HUDEP-2 (cell line): ENCODE measurements at regions not wholly inside any gene's neighbourhood (a gene's known extent, or its start where the extent isn't known, plus 50 kb on each side); places are given as distances from the start of the nearest gene placed in this dataset.

ENCODE experiments used
- DNase-seq, 76 experiments: peaks; one replicate each; lab custom pipeline; 2025; ENCODE audit not compliant: unreplicated experiment in 76 of 76; lab: John Stamatoyannopoulos, UW

- DNase-seq = no peak
Observed at GRCh38 chr6:98747960-98748359, 86.4 kb upstream of the POU3F2 start.

DNA sequence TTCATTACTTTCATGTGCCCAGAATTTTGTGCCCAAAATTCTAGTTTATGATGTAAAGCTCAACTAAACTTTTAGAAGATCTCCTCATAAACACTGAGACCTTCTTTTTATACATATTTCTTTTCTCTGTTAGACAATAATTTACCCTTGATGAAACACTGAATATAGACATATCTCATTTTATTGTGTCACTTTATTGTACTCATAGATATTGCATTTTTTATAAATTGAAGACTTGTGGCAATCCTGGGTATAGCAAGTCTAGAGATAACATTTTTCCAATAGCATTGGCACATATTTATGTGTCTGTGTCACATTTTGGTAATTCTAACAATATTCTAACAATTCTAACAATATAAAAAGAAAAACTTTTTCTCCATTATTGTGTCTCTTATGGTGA lies 74.9 kb upstream of the POU3F2 start:
- no peak for DNase-seq

DNA sequence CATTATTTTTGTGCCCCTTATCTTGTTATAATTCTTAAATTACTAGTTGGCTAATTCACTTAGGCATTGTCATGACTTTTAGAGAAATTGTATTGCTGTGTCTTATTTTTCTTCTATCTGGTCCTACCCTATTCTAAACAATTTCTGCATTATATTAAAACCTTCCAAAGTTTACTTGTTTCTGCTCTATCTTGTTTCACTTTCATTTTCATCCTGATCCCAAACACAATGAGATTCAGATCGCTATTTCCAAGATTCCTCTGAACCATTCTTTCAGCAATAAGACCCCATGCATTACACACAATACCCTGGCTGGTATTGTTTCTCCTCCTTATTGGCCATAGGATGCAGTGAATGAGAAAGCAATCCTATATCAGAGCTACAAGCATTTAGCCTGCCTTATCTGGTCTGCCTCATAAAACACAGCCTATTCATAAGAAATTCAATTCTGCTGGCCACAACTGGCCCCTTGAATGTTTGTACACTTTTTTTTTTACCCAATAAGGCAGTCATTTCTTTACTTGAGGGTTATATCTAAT lies 69.9 kb upstream of the POU3F2 start:
- no peak for DNase-seq

DNA sequence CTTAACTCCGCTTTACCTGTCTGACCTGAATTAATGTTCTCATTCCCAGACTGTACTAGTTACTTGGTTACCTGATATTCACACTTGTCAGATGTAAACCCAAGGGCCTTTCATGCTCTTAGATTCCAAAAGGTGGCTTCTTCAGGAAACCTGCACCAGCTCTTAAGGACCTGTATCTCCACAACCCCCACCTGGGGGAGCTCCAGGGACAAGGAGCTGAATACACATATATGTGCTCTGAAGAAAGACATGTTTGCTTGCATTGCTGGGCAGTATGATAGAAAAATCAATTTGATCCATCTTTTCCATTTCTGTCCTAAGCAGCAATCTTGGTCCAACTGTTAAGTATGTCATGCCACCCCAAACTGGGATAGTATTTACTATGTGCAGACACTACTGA lies 64.8 kb upstream of the POU3F2 start:
- peak in 43 of 76 experiments; percentile 2 to 44 (median 15) for DNase-seq

DNA sequence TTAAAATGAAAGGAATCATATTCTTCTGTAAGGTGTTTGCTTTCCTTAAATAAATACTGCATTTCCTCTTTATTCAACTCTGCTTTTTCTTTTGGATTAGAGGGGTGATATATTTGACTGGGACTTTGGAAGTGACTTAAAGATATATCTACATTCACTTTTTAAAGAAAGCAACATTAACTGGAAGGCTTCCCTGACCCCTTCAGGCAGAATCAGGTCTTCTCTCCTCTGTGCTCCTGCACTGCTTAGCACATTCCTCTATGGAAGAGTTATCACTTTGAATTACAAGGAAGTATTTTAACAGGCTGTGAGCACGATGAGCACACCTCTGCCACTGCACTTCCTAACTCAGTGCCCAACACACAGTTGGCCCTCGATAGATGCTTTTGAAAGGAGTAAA lies 59.2 kb upstream of the POU3F2 start:
- DNase-seq = no peak

DNA sequence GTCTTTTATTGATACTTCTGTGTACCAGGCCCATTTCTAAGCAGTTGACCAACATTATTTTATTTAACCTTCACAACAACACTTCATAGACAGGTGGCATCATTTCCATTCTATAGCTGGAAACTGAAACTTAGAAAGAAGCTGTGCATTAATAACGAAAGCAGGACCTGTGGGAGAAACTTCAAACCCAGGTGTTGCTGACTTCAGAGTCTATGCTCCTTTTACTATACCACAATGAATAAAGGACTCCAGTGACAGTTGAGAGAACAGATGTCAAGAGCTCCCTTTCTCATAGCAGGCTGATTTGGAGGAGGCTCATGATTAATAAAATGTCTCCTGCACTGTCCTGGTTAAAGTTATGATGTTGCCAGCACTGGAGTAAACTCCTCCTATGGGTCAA lies 56.6 kb upstream of the POU3F2 start:
- DNase-seq = no peak

GRCh38 chr6:98779618-98780017 lies 54.8 kb upstream of the POU3F2 start:
- no peak for DNase-seq

GRCh38 chr6:98782772-98783171 lies 51.6 kb upstream of the POU3F2 start:
- no peak for DNase-seq

GRCh38 chr6:98783578-98783977 lies 50.8 kb upstream of the POU3F2 start:
- DNase-seq = no peak
